ENCODE measurements at regions not wholly inside any gene's neighbourhood (a gene's known extent, or its start where the extent isn't known, plus 50 kb on each side); places are given as distances from the start of the nearest gene placed in this dataset.

- TF ChIP-seq POLR2A (IDR thresholded peaks at IDR 0.05; ENCODE audit: low read length), result no peak
- TF ChIP-seq GATA1 (IDR thresholded peaks at IDR 0.05; ENCODE audit: low read depth, low read length), result no peak
Observed at GRCh38 chr5:103433211-103433610, 129.4 kb downstream of the NUDT12 start.
